GM23338 (cell line): ENCODE measurements at regions not wholly inside any gene's neighbourhood (a gene's known extent, or its start where the extent isn't known, plus 50 kb on each side); places are given as distances from the start of the nearest gene placed in this dataset.

Source experiments
- ATAC-seq: fragments of 200-7000 bp; cut with Tn5 transposase; 3 replicates; pipeline ENCODE4 v1.9.1; 2020
- DNase-seq: peaks from one replicate; pipeline ENCODE4 v3.0.0-alpha.2; 2015; ENCODE audit warnings: low spot score
- H2AFZ ChIP-seq: fragments of 200-600 bp; sonication (generic); 2 replicates; pipeline ENCODE4 v1.8.0; 2016; ENCODE audit warnings: antibody characterized with exemption, mild to moderate bottlenecking, moderate library complexity
- H3F3A ChIP-seq: fragments of 200-600 bp; sonication (generic); replicated peaks from 2 replicates; pipeline ENCODE4 v1.8.0; 2017; ENCODE audit warnings: antibody characterized with exemption, mixed run types, low read depth
- H3K27ac ChIP-seq: fragments of 200-600 bp; sonication (generic); 2 replicates; pipeline ENCODE4 v1.6.1; 2016; ENCODE audit warnings: low read depth
- H3K27me3 ChIP-seq: fragments of 200-600 bp; sonication (generic); 2 replicates; pipeline ENCODE4 v1.8.0; 2016; ENCODE audit warnings: mild to moderate bottlenecking, mixed run types, moderate library complexity; ENCODE audit not compliant: insufficient read depth
- H3K36me3 ChIP-seq: fragments of 200-600 bp; sonication (generic); 2 replicates; pipeline ENCODE4 v1.8.0; 2016; ENCODE audit warnings: mild to moderate bottlenecking; ENCODE audit not compliant: insufficient read depth
- H3K4me1 ChIP-seq: fragments of 200-600 bp; sonication (generic); 2 replicates; pipeline ENCODE4 v1.8.0; 2016; ENCODE audit warnings: mild to moderate bottlenecking, moderate library complexity; ENCODE audit not compliant: insufficient read depth
- H3K4me2 ChIP-seq: fragments of 200-600 bp; sonication (generic); 2 replicates; pipeline ENCODE4 v1.7.1; 2017; ENCODE audit warnings: mixed run types
- H3K4me3 ChIP-seq: fragments of 200-600 bp; sonication (generic); 2 replicates; pipeline ENCODE4 v1.6.1; 2016; ENCODE audit warnings: mixed run types
- H3K79me2 ChIP-seq: fragments of 200-600 bp; sonication (generic); replicated peaks from 2 replicates; pipeline ENCODE4 v1.8.0; 2017; ENCODE audit warnings: mild to moderate bottlenecking; ENCODE audit not compliant: insufficient read depth
- H3K9me2 ChIP-seq: fragments of 200-600 bp; sonication (generic); 2 replicates; pipeline ENCODE4 v1.8.0; 2017; ENCODE audit not compliant: insufficient read depth
- H4K20me1 ChIP-seq: fragments of 200-600 bp; sonication (generic); replicated peaks from 2 replicates; pipeline ENCODE4 v1.8.0; 2017; ENCODE audit warnings: mild to moderate bottlenecking; ENCODE audit not compliant: insufficient read depth
- H3K27ac Mint-ChIP-seq: 2 replicates; pipeline ENCODE4 v1.8.0; 2020; ENCODE audit warnings: inconsistent platforms, mild to moderate bottlenecking, moderate library complexity, mixed read lengths
- H3K27me3 Mint-ChIP-seq: 3 replicates; pipeline ENCODE4 v1.8.0; 2022; ENCODE audit warnings: low read depth, mild to moderate bottlenecking, moderate library complexity, mixed read lengths, inconsistent platforms; ENCODE audit not compliant: insufficient read depth, poor library complexity
- H3K36me3 Mint-ChIP-seq: 3 replicates; pipeline ENCODE4 v1.8.0; 2021; ENCODE audit warnings: low read depth, mild to moderate bottlenecking, inconsistent platforms, moderate library complexity, mixed read lengths
- H3K4me1 Mint-ChIP-seq: 3 replicates; pipeline ENCODE4 v1.8.0; 2020; ENCODE audit warnings: mild to moderate bottlenecking, inconsistent platforms, mixed read lengths
- H3K4me3 Mint-ChIP-seq: 3 replicates; pipeline ENCODE4 v1.8.0; 2021; ENCODE audit warnings: moderate library complexity, mild to moderate bottlenecking, inconsistent platforms, mixed read lengths
- H3K9me3 Mint-ChIP-seq: 3 replicates; pipeline ENCODE4 v1.8.0; 2020; ENCODE audit warnings: moderate library complexity, mild to moderate bottlenecking, inconsistent platforms, mixed read lengths
- NANOG ChIP-seq: IDR thresholded peaks from 2 replicates; pipeline ENCODE4 v1.6.1; 2016; ENCODE audit warnings: antibody characterized with exemption, borderline replicate concordance
- REST ChIP-seq: IDR thresholded peaks from one replicate; pipeline ENCODE4 v1.6.1; 2018; ENCODE audit warnings: antibody characterized with exemption; ENCODE audit not compliant: unreplicated experiment
- ZNF114 ChIP-seq: fragments of 250-450 bp; sonication (Bioruptor Pico); IDR thresholded peaks from 2 replicates; pipeline ENCODE4 v1.5.0; 2020; ENCODE audit warnings: mild to moderate bottlenecking, moderate library complexity
- TF ChIP-seq, protein P1 (sequence below): fragments of 250-450 bp; sonication (Bioruptor Pico); IDR thresholded peaks from 2 replicates; pipeline ENCODE4 v1.5.0; 2020; ENCODE audit warnings: mild to moderate bottlenecking, moderate library complexity

GRCh38 chrX:110472265-110472664 lies 113.6 kb downstream of the RTL9 start:
- Mint-ChIP-seq H3K27me3 (no peaks in the 10 kb centered on the region), H3K27ac (no peak overlapping the region), H3K36me3 (no peaks in the 10 kb centered on the region; the same call in 2 of the 3 replicates), H3K4me1 (no peaks in the 10 kb centered on the region), H3K9me3 (no peaks in the 10 kb centered on the region), H3K4me3 (no peak overlapping the region)
- Histone ChIP-seq H3K36me3 (no peaks in the 10 kb centered on the region), H3K9me2 (no peaks in the 10 kb centered on the region), H3K4me1 (no peaks in the 10 kb centered on the region), H2AFZ (no peak overlapping the region), H4K20me1 (no peaks in the 10 kb centered on the region), H3K4me2 (no peak overlapping the region), H3K4me3 (no peak overlapping the region), H3F3A (no peaks in the 10 kb centered on the region), H3K27ac (no peak overlapping the region), H3K79me2 (no peaks in the 10 kb centered on the region), H3K27me3 (no peaks in the 10 kb centered on the region)
- no peak for ATAC-seq
- TF ChIP-seq, protein P1, sequence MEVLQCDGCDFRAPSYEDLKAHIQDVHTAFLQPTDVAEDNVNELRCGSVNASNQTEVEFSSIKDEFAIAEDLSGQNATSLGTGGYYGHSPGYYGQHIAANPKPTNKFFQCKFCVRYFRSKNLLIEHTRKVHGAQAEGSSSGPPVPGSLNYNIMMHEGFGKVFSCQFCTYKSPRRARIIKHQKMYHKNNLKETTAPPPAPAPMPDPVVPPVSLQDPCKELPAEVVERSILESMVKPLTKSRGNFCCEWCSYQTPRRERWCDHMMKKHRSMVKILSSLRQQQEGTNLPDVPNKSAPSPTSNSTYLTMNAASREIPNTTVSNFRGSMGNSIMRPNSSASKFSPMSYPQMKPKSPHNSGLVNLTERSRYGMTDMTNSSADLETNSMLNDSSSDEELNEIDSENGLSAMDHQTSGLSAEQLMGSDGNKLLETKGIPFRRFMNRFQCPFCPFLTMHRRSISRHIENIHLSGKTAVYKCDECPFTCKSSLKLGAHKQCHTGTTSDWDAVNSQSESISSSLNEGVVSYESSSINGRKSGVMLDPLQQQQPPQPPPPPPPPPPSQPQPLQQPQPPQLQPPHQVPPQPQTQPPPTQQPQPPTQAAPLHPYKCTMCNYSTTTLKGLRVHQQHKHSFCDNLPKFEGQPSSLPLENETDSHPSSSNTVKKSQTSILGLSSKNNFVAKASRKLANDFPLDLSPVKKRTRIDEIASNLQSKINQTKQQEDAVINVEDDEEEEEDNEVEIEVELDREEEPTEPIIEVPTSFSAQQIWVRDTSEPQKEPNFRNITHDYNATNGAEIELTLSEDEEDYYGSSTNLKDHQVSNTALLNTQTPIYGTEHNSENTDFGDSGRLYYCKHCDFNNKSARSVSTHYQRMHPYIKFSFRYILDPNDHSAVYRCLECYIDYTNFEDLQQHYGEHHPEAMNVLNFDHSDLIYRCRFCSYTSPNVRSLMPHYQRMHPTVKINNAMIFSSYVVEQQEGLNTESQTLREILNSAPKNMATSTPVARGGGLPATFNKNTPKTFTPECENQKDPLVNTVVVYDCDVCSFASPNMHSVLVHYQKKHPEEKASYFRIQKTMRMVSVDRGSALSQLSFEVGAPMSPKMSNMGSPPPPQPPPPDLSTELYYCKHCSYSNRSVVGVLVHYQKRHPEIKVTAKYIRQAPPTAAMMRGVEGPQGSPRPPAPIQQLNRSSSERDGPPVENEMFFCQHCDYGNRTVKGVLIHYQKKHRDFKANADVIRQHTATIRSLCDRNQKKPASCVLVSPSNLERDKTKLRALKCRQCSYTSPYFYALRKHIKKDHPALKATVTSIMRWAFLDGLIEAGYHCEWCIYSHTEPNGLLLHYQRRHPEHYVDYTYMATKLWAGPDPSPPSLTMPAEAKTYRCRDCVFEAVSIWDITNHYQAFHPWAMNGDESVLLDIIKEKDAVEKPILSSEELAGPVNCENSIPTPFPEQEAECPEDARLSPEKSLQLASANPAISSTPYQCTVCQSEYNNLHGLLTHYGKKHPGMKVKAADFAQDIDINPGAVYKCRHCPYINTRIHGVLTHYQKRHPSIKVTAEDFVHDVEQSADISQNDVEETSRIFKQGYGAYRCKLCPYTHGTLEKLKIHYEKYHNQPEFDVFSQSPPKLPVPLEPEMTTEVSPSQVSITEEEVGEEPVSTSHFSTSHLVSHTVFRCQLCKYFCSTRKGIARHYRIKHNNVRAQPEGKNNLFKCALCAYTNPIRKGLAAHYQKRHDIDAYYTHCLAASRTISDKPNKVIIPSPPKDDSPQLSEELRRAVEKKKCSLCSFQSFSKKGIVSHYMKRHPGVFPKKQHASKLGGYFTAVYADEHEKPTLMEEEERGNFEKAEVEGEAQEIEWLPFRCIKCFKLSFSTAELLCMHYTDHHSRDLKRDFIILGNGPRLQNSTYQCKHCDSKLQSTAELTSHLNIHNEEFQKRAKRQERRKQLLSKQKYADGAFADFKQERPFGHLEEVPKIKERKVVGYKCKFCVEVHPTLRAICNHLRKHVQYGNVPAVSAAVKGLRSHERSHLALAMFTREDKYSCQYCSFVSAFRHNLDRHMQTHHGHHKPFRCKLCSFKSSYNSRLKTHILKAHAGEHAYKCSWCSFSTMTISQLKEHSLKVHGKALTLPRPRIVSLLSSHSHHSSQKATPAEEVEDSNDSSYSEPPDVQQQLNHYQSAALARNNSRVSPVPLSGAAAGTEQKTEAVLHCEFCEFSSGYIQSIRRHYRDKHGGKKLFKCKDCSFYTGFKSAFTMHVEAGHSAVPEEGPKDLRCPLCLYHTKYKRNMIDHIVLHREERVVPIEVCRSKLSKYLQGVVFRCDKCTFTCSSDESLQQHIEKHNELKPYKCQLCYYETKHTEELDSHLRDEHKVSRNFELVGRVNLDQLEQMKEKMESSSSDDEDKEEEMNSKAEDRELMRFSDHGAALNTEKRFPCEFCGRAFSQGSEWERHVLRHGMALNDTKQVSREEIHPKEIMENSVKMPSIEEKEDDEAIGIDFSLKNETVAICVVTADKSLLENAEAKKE (CRISPR knock-in tag), result no peak
- TF ChIP-seq NANOG (no peak), ZNF114 (CRISPR knock-in tag) (no peak)
- no peak for DNase-seq

DNA sequence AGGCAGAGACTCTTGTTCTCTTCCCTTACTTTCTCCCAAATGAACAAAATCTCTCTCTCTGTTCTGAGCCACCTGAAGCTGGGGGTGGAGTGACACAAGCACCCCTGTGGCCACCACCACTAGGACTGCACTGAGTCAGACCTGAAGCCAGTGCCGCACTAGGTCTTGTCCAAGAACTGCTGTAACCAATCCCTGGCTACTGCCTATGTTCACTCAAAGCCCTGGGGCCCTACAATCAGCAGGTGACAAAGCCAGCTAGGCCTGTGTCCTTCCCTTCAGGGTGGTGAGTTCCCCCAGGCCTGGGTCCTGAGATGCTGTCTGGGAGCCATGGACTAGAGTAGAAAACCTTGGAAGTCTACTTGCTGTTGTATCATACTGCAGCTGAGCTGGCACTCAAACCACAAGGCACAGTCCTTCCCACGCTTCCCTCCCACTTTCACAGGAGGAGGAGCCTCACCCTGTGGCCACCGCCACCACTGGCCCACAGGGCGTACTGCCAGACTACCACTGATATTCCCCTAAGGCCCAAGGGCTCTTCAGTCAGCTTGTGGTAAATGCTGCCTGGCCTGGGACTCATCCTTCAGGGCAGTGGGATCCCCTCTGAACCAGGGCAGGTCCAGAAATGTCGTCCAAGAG lies 119.1 kb downstream of the RTL9 start:
- DNase-seq (no peak), ATAC-seq (no peak)
- Histone ChIP-seq H3F3A (no peaks in the 10 kb centered on the region), H4K20me1 (no peaks in the 10 kb centered on the region), H3K4me3 (no peak overlapping the region), H3K27me3 (no peaks in the 10 kb centered on the region), H3K4me2 (no peak overlapping the region), H3K27ac (no peak overlapping the region), H3K79me2 (no peaks in the 10 kb centered on the region), H3K4me1 (no peaks in the 10 kb centered on the region), H3K9me2 (no peaks in the 10 kb centered on the region), H3K36me3 (no peaks in the 10 kb centered on the region), H2AFZ (no peak overlapping the region)
- Mint-ChIP-seq H3K9me3 (peaks cover 3% of the 10 kb centered on the region; the same call in 1 of the 3 replicates), H3K27me3 (no peaks in the 10 kb centered on the region), H3K4me1 (no peaks in the 10 kb centered on the region), H3K36me3 (no peaks in the 10 kb centered on the region), H3K27ac (no peak overlapping the region), H3K4me3 (no peak overlapping the region)
- no peak for TF ChIP-seq REST
